GM18873 (cell line): ENCODE measurements at regions not wholly inside any gene's neighbourhood (a gene's known extent, or its start where the extent isn't known, plus 50 kb on each side); places are given as distances from the start of the nearest gene placed in this dataset.
"Not testable (repeated sequence)": the region's sequence is repeated elsewhere in the genome, so short reads cannot be mapped to it uniquely, and the experiment has no call there.

Experiments used
- ATAC-seq: cut with Tn5 transposase; IDR thresholded peaks from one replicate; pipeline ENCODE4 v1.9.1; 2021; ENCODE audit warnings: mild to moderate bottlenecking, moderate library complexity, moderate number of reproducible peaks; ENCODE audit not compliant: unreplicated experiment, low FRiP score

DNA sequence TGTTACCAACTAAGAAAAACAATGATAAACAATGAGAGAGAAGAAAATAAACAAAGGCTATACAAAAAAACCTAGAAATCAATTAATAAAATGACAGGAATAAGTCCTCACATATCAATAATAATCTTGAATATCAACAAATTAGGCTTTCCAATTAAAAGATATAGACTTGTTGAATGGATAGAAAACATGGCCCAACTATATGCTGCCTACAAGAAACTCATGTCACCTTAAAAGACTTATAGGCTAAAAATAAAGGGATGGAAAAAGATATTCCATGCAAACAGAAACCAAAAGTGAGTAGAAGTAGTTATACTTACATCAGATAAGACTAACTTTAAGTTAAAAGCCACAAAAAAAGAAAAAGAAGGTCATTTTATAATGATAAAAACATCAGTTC, 183.9 kb downstream of the MYRFL start:
- ATAC-seq, result no peak

DNA sequence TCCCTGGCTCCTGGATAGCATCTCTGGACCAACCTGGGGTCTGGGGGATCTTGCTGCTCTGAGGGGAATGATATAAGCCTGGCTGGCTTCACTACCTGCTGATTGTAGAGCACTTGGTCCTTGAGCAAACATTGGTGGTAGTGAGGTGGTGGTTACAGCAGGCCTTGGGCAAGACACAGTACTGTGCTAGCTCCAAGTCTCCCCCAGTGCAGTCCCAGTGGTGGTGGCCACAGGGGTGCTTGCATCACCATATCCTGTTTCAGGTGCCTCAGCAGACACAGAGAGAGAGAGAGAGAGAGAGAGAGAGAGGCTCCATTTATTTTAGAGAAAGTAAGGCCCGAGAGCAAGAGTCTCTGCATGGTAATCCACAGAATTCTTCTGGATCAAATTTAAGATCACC, 186.3 kb downstream of the MYRFL start:
- ATAC-seq, result no peak

DNA sequence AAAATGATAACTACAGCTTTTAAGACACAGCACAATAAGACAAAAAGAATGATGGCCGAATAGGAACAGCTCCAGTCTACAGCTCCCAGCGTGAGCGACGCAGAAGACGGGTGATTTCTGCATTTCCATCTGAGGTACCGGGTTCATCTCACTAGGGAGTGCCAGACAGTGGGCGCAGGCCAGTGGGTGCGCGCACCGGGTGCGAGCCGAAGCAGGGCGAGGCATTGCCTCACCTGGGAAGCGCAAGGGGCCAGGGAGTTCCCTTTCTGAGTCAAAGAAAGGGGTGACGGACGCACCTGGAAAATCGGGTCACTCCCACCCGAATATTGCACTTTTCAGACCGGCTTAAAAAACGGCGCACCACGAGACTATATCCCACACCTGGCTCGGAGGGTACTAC, 188.0 kb downstream of the MYRFL start:
- not testable (repeated sequence) for ATAC-seq

DNA sequence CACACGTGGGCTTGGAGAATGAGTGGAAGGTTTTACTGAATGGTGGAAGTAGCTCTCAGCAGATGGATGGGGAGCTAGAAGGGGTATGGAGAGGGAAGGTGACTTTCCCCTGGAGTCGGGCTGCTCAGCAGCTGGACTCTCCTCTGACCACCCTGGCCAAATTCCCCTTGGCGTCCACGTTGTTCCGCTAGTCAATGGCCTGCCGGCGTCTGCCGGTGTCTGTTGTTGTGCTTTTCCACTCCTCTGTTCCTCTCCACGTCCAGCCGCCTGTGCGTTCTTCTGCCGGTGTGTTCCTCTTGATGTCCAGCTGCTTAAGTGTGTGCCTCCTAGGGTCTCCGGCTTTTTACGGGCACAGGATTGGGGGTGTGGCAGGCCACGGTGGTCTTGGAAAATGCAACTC, 203.5 kb downstream of the MYRFL start:
- ATAC-seq, result no peak

DNA sequence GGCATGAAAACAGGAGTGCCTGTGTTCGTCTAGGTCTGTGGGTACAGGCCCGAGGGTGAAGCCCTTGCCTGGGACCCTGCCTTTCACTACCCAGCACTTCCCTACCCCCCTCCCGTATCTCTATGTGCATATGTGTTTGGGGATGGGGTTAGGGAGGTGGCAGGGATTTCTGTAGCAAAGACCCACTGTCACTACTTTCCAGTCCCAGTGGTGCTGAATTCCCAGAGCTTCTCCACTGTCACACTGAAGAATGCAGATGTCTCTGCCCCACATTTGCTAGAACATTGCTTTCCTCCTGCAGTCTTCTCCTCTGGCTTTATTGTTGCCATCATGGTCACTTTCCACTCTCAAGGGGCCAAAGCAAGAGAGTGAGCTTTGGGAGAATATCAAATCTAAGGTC, 203.9 kb downstream of the MYRFL start:
- ATAC-seq, result no peak

DNA sequence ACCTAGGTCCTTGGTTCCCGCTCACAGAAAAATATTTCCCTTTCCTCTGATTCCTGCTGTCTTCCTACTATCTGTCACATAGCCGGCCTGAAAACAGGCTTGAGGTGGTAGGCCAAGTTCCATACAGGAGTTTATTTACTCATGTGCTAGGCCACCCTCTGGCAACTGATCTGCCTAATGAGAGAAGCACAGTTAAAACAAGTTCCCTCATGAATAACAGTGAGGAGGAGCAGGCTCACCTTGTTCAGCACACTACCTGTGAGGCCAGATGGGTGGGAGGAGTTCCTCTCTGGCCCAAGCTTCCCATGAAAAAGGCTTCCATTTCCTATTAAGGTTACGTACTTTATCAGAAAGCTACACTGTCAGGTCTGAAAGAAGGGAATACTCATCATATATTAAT, 206.0 kb downstream of the MYRFL start:
- ATAC-seq, result no peak

DNA sequence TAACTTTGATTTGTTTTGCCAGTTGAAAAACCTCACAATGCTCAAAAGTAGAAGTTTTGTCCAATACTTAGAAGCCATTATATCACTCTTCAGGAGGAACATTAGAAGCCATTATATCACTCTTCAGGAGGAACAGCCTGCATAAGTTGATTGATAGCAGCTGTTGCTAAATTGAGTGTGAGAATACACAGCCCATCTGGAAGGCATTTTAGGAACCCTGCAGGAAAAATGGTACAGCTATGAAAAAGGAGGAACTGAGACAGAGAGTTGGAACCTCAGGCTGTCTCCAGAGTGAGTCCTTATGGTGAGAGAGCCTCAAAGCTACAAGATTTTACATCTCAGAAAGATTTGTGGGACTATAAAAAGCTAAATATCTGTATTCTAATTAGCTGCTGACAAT, 207.0 kb downstream of the MYRFL start:
- ATAC-seq, result no peak

DNA sequence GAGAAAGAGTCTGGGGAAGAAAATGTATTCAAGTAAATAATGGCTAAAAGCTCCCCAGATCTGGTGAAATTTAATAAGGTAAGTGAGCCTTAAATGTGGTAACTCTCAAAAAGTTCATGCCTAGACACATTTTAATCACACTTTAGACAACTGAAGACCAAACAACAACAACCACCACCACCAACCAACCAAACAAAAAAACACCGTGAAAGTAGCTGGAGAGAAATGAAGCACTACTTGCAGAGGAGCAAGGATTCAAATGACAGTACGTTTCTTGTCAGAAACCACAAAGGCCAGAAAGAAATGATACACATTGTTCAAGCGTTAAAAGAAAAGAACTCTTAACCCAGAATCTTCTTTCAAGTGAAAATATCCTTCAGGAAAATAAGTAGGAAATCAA, 208.3 kb downstream of the MYRFL start:
- no peak for ATAC-seq

DNA sequence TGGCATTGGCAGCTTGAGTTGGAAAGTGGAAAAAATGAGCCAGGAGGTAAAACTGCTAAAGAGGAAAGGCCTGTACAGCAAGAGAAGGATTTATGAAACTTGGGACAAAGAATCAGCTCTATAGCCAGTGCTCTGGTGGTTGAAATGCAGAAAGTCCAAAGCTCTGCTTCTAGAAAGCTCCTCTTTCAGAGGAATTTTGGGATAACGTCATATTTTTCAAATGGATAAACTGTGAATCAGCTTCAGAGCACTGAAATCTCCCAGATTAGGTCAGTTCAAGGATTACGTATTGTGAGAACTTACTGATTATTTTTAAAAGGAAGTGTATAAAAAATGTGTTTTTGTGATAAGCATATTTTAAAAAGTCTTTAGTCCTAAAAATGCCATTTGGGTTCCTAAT, 203.1 kb upstream of the CNOT2 start:
- ATAC-seq, result no peak

DNA sequence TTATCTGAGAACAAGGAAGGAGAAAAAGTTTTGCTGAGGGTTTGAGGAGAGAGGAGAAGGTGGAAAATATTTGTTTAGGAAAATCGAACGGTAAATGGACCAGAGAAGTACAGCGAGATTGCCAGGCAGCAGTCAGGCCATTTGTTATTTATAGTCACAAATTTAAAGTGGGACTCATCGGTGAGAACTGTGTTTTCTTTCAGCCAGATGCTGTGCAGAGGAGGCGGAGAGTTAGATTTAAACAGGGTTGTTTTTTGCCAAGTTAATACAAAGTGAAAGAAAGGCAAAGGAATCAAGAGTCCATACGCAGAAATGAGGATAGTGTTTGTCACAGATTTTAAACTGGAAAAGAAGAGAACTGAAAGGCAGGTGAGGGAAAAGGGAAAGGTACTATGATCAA, 200.6 kb upstream of the CNOT2 start:
- no peak for ATAC-seq

DNA sequence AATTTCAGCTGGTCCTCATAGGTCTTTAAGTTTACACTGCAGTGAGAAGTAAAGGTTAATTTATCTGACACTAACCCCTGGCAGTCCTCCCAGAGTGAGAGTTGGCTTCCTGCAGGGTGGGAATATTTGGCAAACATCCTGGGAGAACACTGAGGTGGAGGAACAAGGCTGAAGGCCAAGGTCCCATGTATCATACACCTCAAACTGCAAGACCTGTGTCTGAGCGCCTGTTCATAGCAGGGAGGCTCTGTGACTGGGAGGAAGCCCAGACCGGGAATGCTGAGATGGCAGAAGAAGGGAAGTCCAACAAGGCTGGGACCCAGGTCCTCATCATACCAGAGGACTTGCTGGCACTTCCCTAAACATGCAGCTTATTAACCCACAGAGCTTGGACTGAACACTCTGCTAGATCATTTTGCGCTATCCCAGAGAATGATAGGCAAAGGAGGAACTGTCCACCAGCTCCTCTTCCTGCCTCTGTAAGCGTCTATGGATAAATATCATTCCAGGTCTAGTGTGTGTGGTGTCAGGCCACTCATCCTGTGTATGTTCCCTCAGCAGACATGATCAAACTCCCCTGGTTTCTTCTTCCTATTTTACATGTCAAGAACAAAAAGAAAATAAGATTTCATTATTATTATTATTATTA, 199.6 kb upstream of the CNOT2 start:
- no peak for ATAC-seq

DNA sequence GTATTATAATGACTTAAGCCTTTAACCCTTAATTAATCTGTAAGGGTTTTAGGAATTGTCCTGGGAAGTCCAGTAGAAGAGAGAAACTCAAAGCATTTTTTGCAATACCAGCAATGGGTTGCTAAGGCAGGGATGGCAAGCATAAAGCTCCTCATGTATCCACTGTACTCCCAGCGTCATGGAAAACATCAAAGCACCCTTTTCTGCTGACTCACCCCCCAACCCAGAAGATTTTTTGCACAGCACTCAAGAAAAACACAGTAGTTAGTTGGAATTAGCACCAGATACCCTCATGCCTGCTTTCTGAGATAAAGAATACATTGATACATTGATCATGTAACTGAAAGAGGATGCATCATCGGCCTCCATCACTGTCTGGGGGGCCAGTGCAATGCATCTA, 199.1 kb upstream of the CNOT2 start:
- no peak for ATAC-seq

DNA sequence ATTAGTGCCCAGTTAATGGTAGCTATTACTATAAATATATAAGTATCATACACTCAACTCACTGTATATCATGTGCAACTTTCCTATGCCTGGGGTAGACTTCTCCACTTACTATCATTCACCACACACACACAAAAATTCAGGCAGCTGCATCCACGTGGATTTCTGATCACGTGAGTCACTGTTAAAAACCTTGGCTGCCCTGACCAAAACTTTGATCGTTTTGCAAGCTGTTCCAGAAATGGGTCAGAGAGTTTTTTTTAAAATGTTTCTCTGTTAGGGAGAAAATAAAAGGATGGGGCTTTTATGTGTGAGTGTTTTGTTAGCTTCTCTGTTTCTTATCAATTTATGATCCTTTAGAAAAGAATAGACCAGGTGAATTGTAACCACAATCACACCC, 198.2 kb upstream of the CNOT2 start:
- ATAC-seq, result no peak

DNA sequence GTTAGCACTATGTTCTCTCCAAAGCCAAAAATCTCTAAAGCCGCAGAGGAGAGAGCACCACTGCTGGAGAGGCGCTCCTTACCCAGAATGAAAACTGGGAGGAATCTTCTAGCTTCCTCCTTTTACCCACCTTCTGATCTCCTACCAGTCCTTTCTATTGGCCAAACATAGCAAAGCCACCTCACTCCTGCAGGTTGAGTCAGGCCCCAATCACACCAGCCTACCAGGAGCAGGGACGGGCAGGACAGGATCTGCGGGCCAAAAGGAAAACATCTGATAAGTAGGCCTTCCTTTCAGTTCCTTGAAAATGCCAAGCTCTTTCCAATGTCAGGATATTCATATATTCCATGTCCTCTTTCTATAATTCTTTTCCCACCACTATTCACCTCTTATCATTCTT, 197.7 kb upstream of the CNOT2 start:
- ATAC-seq, result no peak

DNA sequence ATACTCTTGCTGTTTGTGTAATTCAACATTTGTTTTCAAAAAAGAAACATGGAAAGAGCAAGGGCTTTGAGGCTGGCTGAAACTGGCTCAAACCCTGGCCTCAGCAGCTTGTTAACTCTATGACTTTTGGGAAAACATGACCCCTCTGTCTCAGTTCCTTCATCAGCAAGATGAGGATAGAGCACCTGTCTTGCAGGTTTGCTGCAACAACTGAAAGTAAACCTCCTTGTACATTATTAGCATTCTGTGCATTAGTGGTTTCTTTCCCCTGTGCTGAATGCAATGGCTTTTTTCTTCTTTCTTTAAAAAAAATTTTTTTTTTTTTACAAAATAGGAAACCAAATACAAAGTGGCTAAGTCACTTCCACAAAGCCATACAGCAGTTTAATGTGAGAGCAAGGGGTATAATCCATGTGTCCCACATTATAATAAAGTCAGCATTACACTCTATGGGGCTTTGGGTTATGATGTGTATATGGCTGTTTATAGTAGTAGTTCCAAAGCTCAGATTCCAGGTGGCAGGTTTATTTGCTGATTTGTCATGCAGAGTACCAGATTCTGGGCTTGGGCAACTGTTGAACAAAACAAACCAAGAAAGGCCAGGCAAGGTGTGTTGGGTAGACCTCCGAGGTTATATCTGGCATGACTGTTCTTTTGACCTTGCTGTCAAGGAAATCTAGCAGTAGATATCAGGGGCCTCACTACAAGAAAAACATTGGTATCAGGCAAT, 194.5 kb upstream of the CNOT2 start:
- ATAC-seq, result no peak

DNA sequence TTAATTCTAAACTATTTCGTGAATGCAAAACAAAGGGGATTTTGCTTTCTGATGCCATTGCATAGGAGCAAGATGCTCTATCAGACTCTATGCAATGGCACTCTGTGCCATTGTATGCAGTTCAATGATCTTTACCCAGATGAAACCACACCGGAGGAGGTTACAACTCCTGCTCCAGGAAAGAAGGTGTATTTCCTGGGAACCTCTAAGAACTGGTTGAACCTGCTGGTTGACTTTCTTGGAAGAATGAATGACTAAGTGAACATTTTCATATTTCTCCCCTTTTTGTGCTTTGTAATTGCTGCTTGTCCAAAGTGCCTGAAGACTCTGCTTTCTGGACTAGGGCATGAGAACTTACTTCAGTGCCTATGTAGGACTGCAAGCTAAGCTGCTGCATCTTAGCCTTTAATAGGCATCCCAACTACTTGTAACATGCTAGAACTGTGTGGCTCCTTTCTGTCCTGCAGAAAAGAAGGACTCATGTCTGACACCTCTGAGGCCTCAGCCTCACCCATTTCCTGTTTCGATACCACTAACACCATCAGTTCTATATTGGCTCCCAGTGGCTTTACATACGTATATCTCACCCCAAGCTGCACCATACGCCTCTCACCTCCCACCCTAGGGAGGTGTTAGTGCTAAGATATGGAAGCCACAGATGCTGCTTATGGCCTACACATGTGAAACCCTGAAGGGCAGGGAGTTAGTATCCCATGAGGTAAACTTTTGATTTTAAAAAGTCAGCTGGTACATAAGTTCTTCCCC, 193.5 kb upstream of the CNOT2 start:
- ATAC-seq, result peak; percentile 93

DNA sequence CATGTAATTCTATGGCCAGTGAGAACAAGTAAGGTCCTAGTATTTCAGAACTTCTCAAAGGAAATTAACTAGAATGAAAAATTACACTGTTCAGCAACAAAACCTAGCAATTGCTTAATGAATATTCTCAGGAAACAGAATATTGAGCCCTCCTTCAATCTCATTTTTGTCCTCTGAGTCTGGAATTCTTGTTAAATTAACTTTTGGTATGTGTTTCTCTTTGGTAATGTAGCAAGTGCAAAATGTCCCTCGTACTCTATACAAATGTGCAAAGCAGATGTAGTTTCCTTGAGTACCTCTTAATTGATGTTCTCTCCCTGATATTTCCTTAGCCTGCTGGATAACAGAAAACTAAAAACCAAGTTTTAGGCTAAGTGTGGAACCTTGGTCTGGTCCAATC, 190.8 kb upstream of the CNOT2 start:
- ATAC-seq, result no peak

DNA sequence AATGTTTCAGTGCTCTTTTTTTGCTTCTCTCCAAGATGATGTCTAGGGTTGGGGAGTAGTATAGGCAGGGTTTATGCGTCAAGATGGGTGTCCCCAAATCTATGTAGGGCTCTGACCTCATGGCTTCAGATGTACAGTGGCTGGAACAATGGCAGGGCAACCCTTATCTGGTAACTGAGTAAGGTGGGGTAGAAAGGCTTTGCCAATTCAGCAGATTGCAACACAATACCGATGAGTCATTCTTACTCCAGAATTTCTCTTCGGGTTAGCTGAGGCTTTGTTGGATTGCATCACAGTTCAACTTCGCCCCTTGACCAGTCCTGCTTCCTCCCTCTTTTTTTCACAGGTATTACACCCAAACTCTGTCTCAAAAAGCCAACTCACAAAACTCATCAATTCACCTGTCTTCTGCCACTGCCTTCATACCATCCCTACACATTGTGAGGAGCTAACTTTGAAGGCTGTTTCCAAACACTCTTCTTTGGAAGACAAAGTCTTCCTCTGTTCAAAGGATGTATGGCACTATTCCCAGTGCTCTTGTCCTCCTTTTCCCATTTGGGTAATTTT, 190.2 kb upstream of the CNOT2 start:
- ATAC-seq, result no peak

DNA sequence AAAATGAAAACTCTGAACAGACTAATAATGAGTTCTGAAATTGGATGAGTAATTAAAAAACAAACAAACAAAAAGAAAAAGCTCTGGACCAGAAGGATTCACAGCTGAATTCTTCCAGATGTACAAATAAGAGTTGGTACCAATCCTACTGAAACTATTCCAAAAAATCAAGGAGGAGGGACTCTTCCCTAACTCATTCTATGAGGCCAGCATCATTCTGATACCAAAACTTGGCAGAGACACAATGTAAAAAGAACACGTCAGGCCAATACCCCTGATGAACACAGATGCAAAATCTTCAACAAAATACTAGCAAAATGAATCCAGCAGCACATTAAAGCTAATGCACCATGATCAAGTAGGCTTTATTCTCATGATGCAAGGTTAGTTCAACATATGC, 183.9 kb upstream of the CNOT2 start:
- ATAC-seq, result no peak

DNA sequence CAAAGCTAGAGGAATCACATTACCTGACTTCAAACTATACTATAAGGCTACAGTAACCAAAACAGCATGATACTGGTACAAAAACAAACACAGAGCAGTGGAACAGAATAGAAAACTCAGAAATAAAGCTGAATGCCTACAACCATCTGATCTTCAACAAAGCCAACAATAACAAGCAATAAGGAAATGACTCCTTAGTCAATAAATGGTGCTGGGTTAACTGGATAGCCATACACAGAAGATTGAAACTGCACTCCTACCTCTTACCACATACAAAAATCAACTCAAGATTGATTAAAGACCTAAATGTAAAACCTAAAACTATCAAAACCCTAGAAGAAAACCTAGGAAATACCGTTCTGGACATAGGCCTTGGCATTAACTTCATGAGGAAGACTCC, 182.6 kb upstream of the CNOT2 start:
- no peak for ATAC-seq

DNA sequence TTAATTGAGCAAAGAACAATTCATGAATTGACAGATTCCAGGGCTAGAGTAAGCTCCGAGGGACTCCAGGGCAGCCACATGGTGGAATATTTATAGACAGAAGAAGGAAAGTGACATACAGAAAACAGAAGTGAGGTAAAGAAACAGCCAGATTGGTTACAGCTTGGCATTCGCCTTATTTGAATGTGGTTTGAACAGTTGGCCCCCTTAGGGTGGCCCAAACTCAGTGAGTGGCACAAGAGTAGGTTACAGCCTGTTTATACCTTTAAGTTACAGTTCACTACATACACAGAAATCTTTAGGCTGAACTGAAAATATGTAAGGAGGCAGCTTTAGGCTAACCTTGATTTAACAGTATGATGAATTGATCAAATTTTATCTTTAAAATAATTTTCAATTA, 174.5 kb upstream of the CNOT2 start:
- no peak for ATAC-seq
